Activated CD8-positive, alpha-beta T cell treated with anti-CD3 and anti-CD28 coated beads for 36 hours (primary cell): ENCODE measurements at regions not wholly inside any gene's neighbourhood (a gene's known extent, or its start where the extent isn't known, plus 50 kb on each side); places are given as distances from the start of the nearest gene placed in this dataset.

Experiments
- ATAC-seq: fragments of 200-7000 bp; cut with Tn5 transposase; one replicate; pipeline ENCODE4 v1.10.0; 2021; ENCODE audit warnings: mild to moderate bottlenecking, moderate library complexity
- CTCF ChIA-PET: fragments of 350-600 bp; sonication (Branson Sonifier 250); formaldehyde crosslinking; loops from one replicate; lab custom pipeline; 2021; ENCODE audit warnings: antibody characterized with exemption; lab: Charles Lee
- POLR2A ChIA-PET: fragments of 350-600 bp; sonication (Branson Sonifier 250); formaldehyde crosslinking; loops from one replicate; lab custom pipeline; 2021; ENCODE audit warnings: antibody characterized with exemption; lab: Charles Lee
- DNase-seq: peaks from one replicate; pipeline ENCODE4 v3.0.0-alpha.2; 2020
- H3K27ac Mint-ChIP-seq: one replicate; pipeline ENCODE4 v1.8.0; 2021; ENCODE audit warnings: mild to moderate bottlenecking, mixed read lengths
- H3K27me3 Mint-ChIP-seq: one replicate; pipeline ENCODE4 v1.8.0; 2021; ENCODE audit warnings: mixed read lengths
- H3K36me3 Mint-ChIP-seq: one replicate; pipeline ENCODE4 v1.8.0; 2021; ENCODE audit warnings: low read depth, mixed read lengths
- H3K4me1 Mint-ChIP-seq: one replicate; pipeline ENCODE4 v1.8.0; 2021; ENCODE audit warnings: low read depth, mixed read lengths
- H3K4me3 Mint-ChIP-seq: one replicate; pipeline ENCODE4 v1.8.0; 2021; ENCODE audit warnings: mild to moderate bottlenecking, moderate library complexity, mixed read lengths
- H3K9me3 Mint-ChIP-seq: one replicate; pipeline ENCODE4 v1.8.0; 2021; ENCODE audit warnings: mixed read lengths
- intact Hi-C: fragments of 100-400 bp; cut with micrococcal nuclease; formaldehyde crosslinking; loops from one replicate; pipeline ENCODE4 v1.10.0; 2022
- TF ChIP-seq, protein P1 (sequence below): fragments of 200-600 bp; IDR thresholded peaks from one replicate; pipeline ENCODE4 v1.8.0; 2022; ENCODE audit warnings: antibody characterized with exemption, mild to moderate bottlenecking

DNA sequence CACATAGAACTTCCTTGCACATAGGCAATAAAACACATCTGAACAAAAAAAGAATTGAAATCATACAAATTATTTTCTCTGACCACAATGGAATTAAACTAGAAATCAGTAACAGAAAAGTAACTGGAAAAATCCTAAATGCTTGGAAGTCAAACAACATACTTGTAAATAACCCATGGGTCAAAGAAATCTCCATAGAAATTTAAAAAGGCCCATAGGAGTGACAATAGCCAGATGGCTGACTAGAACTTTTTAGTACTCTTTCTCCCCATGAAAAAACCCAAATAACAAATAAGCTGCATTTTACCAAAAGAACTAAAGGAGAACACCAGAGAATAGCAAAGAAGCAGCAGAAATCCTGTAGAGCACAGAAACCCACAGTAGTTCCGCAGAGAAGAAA lies 139.2 kb upstream of the COL3A1 start:
- CTCF ChIA-PET, result no interaction called here
- no peaks in the 10 kb centered on the region for H3K27me3 Mint-ChIP-seq
- H3K27ac Mint-ChIP-seq, result no peak overlapping the region
- POLR2A ChIA-PET, result no interaction called here
- H3K4me3 Mint-ChIP-seq, result no peak overlapping the region
- intact Hi-C loops, result no loop called here
- TF ChIP-seq, protein P1, sequence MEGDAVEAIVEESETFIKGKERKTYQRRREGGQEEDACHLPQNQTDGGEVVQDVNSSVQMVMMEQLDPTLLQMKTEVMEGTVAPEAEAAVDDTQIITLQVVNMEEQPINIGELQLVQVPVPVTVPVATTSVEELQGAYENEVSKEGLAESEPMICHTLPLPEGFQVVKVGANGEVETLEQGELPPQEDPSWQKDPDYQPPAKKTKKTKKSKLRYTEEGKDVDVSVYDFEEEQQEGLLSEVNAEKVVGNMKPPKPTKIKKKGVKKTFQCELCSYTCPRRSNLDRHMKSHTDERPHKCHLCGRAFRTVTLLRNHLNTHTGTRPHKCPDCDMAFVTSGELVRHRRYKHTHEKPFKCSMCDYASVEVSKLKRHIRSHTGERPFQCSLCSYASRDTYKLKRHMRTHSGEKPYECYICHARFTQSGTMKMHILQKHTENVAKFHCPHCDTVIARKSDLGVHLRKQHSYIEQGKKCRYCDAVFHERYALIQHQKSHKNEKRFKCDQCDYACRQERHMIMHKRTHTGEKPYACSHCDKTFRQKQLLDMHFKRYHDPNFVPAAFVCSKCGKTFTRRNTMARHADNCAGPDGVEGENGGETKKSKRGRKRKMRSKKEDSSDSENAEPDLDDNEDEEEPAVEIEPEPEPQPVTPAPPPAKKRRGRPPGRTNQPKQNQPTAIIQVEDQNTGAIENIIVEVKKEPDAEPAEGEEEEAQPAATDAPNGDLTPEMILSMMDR, result no peak
- no peaks in the 10 kb centered on the region for H3K4me1 Mint-ChIP-seq
- DNase-seq, result no peak
- no peak for ATAC-seq
- H3K36me3 Mint-ChIP-seq, result no peaks in the 10 kb centered on the region
- H3K9me3 Mint-ChIP-seq, result peaks cover 7% of the 10 kb centered on the region

DNA sequence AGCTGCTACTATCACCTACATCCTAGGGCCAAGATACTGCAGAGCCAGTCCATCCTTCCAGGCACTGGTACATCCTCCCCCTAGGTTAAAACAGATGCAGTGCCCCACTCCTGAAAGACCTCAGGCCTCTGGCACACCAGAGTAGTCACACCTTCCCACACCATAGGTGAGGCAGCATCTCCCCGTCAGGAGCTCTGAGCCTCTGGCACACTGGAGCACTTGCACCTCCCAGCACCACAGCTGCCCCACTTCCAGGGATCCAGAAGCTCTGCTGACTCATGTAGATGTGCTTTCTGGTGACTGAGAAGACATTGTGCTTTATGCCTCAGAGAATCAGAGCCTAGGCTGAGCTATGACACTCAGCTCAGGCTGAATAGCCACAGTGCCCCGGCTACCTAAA lies 138.4 kb upstream of the COL3A1 start:
- no peaks in the 10 kb centered on the region for H3K36me3 Mint-ChIP-seq
- DNase-seq (no peak), ATAC-seq (no peak)
- ChIA-PET POLR2A (no interaction called here), CTCF (no interaction called here)
- H3K4me1 Mint-ChIP-seq, result no peaks in the 10 kb centered on the region
- peaks cover 8% of the 10 kb centered on the region for H3K9me3 Mint-ChIP-seq
- no peak overlapping the region for H3K4me3 Mint-ChIP-seq
- H3K27ac Mint-ChIP-seq, result no peak overlapping the region
- TF ChIP-seq, protein P1, result no peak
- no peaks in the 10 kb centered on the region for H3K27me3 Mint-ChIP-seq
- intact Hi-C loops, result no loop called here

DNA sequence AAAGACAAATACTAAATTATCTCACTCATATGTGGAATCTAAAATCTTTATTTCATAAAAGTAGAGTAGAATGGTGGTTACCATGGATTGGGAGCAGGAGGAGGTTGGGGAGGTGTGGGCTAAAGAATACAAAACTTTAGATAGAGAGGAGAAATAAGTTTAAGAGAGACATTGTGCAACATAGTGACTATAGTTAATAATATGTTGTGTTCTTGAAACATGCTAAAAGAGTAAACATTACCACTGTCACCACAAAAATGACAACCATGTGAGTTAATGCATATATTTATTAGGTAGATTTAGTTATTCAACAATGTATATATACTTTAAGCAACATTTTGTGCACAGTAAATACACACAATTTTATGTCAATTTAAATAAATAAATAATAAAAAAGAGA lies 128.5 kb upstream of the COL3A1 start:
- Mint-ChIP-seq H3K27me3 (no peaks in the 10 kb centered on the region), H3K4me3 (no peak overlapping the region), H3K36me3 (no peaks in the 10 kb centered on the region), H3K27ac (no peak overlapping the region), H3K9me3 (peaks cover 7% of the 10 kb centered on the region), H3K4me1 (no peaks in the 10 kb centered on the region)
- DNase-seq (no peak), ATAC-seq (no peak)
- intact Hi-C loops, result no loop called here
- TF ChIP-seq, protein P1, result no peak
- CTCF ChIA-PET, result no interaction called here
- POLR2A ChIA-PET, result no interaction called here

DNA sequence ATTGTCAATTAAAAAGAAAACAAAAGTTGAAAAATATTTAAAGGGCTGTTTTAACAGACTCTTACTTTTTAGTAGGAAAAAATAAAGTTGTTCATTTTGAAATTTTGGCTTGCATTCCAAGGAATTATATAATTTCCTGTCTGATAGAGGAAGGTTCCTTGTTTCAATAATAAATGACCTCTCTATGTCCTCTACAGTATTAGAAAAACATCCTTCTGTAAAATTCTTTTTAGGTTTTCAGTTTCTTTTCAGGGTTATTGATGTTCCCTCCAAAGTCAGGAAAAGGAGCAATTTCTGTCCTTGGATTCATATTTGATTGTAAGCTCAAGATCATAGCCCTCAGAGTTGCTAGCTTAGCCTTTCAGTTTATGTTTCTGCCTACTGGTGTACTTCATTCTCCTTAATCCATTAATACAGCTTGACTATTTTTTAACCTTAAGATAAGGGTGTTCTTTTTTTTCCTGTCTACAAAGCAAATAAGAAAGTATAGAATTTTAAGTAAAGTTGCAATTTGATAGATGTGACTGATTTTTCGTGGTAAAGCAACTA lies 125.2 kb upstream of the COL3A1 start:
- Mint-ChIP-seq H3K36me3 (no peaks in the 10 kb centered on the region), H3K4me3 (no peak overlapping the region), H3K9me3 (peaks cover 7% of the 10 kb centered on the region), H3K27me3 (no peaks in the 10 kb centered on the region), H3K4me1 (no peaks in the 10 kb centered on the region), H3K27ac (no peak overlapping the region)
- DNase-seq, result no peak
- POLR2A ChIA-PET, result no interaction called here
- intact Hi-C loops, result no loop called here
- CTCF ChIA-PET, result no interaction called here
- TF ChIP-seq, protein P1, result no peak
- no peak for ATAC-seq

DNA sequence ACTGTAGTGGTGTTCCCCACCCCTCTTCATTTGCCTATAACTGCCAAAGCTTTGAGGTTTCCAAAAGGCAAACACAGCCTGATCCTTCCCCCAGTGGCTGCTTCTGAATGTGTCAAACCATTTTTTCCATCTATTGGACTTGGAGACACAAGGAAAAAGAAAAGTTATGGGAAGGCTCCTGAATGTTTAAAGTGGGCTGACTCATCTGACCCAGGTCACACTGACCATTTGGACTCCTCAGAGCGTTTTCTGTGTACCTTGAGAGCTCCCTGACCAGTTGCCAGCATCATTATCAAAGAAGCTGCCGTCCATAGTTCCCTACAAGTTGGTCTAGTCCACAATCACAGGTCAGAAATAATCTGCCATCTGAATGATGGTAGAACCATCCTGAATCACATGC lies 123.4 kb upstream of the COL3A1 start:
- Mint-ChIP-seq H3K4me3 (no peak overlapping the region), H3K4me1 (no peaks in the 10 kb centered on the region), H3K9me3 (peaks cover 7% of the 10 kb centered on the region), H3K36me3 (no peaks in the 10 kb centered on the region), H3K27me3 (no peaks in the 10 kb centered on the region), H3K27ac (no peak overlapping the region)
- ATAC-seq (no peak), DNase-seq (no peak)
- intact Hi-C loops, result no loop called here
- POLR2A ChIA-PET, result no interaction called here
- CTCF ChIA-PET, result no interaction called here
- TF ChIP-seq, protein P1, result no peak
